ENCODE measurements at regions not wholly inside any gene's neighbourhood (a gene's known extent, or its start where the extent isn't known, plus 50 kb on each side); places are given as distances from the start of the nearest gene placed in this dataset.

DNA sequence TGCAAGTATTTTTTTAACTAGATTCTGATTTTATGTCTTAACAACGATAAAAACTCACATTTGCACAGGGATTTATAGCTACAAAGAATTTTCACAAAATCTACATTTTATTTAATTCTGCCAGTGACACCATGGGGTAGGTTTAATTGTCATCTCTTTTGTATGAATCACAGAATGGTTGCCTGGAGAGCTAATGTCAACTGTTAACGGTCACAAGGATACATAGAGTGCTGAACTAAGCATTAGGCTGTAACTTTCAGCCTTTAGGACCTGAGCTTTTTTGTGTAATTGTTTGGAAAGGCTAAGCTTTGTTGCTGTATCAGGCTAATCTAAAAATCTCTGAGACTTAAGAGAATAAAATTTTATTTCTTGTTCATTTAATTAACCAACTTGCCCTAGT, 465.3 kb upstream of the TBX3 start:
- no peak for DNase-seq

DNA sequence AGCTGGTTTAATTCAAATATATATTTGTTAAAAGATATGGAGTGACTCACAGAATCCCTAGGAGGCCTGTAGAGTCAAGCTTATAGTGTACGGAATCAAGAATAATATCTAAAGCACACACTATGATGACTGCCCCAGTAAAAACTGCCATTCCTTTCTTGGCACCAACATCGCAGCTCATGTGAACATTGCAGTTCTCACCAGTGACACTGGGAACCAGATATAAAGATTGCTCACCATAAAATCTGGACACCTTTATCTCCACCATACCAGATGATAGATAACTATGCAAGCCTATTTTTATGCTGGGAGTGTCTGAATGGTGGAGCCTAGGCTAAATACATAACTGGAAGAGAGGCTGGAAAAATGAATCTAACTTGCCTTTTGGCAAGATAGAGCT, 463.9 kb upstream of the TBX3 start:
- no peak for DNase-seq

DNA sequence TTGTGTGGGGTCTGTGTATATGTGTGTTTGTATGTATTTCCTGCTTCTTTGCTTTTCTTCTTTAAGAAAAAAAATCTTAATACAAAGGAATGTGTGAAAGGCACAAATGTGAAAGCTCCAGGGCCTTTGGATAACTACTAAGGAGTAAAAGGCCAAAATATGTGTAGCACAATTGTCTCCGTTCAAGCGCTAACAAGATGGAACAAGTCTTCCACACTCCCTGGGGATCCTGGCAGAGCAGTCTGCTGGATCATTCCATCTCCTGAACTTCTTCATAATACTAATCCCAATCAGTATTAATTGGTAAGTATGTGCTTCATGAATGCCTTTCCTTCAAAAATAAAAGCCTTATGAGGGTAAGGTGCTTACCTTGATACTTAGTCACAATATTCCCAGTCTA, 462.5 kb upstream of the TBX3 start:
- no peak for DNase-seq

DNA sequence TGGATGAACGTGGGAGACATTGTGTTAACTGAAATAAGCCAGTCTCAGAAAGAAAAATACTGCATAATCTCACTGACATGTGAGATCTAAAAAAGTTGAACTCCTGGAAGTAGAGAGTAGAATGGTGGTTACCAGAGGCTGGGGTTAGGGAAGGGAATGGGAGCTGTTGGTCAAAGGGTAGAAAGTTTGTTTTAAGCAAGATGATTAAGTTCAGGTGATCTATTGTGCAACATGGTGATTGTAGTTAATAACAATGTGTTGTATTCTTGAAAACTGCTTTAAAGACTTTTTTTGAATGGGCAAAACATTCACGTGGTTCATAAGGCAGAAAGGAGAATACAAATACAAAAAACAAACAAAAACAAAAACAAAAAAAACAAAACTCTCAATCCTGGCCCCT, 460.4 kb upstream of the TBX3 start:
- DNase-seq = no peak

DNA sequence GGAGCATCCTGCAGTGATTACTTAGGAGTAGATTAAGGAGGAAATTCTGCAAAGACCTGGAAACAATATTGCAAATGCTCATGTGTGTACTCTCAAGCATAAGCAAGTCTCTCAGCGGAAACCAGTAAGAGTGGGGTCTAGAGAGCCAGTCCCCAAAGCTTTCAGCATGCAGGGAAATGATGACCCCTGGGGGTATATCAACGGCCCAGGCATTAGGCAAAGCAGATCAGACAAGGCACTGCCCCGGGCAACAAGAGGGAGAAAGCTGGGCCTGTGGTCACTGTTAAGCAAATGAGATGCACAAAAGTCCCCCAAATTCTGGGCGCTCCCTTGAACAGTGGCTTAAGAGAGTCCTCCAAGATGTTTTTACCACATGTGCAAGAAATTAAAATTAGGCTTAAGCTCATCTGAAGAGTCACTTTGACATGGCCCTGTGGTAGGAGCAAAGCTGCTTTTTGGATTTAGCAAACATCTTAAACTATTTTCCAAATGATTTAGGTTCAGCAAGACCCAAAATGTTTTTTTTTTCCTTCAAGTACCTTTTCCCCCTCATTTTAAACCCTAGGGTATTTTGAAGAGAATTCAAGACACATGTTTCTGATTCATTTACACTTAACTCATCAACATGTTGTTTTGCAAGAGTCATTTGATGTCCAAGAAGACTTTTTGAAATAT, 457.1 kb upstream of the TBX3 start:
- no peak for DNase-seq

DNA sequence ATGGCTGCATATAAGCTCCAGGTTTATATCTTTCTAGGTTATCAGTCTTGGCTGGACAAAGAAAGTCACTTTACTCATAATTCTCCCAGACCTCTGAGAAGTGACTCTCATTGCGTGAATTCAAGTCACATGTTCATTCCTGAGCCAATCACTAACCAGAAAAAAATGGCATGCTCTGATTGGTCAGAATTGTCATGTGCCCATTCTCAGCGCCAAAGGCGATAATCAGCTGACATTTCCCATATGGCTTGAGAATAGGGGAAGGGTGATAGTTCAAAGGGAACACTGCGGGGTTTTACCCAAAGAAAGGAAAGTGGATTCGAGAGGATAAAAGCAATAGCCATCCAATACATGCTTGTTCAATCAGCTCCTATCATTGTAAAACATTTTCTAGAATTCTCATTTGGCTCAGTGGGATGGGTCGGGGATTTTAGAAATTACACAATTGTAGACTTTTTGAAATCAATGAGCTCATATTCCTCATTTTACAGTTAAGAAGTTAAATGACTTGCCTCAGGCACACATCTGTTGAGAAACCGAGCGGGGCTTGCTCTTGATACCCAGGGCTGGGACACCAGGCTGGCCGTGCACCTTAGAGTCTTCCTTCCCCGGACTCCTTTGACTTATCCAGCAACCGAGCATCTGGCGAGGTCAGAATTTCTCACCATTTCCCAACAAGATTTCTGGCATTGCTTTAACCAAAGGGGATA, 454.0 kb upstream of the TBX3 start:
- no peak for DNase-seq

DNA sequence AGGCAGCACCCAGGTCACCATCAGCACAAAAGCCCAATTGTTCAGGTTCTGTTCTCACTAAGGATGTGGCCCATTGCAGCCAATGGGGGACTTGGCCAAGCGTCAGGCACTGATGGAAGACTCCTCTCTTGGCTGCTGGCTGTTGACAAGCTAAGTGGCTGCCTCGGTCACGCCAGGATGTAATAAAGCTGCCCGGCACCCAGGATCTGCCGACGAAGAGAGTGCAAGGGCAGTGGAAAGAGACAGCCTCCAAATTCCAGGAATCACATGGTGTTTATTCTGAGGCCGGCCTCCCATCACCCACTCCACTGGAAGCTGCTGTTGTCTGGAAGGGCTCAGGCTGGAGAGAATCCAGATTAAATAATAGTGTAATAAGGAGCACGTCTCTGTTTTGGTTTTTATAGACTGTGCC, 451.8 kb upstream of the TBX3 start:
- no peak for DNase-seq

DNA sequence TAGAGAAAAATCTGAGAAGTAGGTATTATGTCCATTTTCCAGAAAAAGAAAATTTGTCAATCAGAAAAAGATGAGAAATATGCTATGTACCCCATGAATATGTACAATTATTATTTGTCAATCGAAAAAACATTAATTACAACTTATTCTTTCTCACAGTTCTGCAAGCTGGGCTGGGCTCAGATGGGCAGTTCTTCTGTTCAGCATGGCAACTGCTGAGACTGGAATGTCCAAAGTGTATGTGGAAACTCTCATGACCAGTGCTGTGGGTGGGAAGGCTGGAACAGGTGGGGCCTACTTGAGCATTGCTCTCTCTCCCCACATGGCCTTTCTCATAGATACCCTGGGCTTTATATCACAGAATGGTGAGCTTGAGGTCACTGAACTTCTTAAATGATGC, 450.3 kb upstream of the TBX3 start:
- no peak for DNase-seq

DNA sequence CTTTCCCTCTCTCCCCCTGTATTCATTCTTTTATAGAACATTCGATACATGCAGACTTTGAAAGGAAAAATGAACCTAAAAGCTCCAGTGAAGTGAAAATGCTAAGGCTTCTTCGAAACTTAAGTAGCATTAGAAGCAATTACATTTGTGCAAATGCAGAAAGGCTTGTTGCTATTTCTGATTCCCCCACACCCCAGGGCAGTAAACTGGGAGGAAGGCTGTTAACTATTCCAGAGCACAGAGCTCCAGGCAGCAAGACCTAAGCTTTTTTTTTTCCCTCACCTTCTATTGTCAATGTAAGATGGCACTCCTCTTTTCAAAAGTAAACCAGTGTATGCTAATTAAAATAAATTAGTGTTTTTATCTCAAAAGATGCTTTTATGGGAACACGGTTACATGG, 448.9 kb upstream of the TBX3 start:
- DNase-seq = no peak

DNA sequence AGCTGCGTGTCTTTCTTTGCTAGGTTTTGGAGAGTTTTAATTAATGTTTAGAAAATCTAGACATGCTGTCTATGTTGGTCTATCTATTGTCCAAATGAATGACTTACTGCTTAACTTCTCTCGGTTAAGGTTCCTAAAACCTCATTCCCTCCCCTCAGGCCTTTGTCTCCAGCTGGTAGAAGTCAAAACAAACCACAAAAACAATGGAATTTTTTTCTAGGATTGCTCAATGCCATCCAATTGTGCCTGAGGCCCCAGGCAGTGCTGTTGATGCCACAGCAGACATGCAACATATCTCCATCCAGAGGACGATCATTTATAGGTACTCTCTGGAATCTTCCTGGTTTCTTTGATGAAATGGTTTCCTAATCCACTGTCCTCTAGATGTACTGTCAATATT, 448.2 kb upstream of the TBX3 start:
- no peak for DNase-seq

DNA sequence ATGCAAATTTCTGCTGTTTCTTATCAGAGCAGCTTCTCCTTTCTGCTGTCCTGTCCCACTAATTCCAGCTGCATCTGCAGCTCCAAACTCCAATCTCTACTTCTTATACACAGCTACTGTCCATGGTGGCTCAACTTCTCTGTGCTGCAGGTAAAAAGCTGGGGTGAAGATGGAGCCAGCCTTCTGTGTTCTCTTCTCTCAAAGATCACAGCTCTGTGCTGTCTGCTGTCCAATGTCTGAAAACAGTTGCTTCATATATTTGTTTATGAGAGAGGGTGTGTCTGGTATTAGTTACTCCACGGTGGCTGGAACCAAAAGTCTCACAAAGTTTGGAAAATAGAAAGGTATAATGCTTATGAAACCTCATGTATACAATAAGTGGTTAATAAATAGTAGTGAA, 445.8 kb upstream of the TBX3 start:
- no peak for DNase-seq

DNA sequence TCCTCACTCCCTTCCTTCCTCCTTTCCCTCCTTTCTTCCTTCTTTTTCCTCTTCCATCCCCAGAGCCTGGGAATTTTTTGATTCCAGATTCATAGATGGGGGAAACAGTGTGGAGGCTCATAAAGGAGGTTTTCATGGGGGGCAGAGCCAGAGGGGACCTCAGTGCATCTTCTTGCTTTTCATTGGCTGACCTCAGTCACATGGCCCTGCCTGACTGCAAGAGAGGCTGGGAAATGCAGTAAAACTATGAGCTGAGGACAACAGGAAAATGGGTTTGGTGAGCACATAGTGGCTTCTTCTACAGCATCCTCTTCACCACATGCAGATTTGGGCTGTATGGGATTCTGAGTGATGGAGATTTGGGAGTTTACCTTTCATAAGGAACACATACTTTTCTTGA, 437.1 kb upstream of the TBX3 start:
- no peak for DNase-seq

DNA sequence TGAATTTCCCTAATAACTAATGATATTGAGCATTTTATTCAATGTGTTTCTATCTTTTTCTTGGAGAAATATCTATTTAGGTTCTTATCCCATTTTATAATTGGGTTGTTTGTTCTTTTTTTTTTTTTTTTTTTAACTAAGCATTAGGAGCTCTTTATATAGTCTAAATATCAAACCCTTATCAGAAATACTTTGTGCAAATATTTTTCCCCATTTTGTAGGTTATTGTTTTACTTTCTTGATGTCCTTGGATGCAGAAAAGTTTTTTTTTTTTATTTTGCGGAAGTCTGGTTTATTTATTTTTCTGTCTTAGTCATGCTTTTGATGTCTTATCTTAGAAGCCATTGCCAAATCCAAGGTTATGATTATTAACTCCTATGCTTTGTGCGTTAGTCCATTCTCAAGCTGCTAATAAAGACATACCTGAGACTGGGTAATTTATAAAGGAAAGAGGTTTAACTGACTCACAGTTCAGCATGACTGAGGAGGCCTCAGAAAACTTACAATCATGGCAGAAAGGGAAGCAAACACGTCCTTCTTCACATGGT, 434.3 kb upstream of the TBX3 start:
- no peak for DNase-seq

DNA sequence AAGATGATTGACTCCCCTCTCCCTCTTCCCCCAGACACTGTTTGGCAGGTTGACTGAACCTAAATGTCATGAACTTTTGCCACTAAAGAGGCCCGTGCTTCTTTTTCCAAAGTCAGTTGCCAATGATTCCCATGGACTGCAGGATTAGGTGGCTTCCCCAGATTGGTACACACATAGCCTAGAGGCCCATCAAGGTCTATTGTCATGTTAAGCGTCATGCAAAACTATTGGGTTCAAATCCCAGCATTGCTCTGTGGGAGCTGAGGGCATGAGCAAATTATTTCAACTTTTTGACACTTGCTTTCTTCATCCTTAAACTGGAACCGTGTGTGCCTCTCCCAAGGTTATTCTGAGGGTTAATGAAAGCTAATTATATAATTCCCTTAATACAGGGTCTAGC, 430.2 kb upstream of the TBX3 start:
- DNase-seq = no peak

DNA sequence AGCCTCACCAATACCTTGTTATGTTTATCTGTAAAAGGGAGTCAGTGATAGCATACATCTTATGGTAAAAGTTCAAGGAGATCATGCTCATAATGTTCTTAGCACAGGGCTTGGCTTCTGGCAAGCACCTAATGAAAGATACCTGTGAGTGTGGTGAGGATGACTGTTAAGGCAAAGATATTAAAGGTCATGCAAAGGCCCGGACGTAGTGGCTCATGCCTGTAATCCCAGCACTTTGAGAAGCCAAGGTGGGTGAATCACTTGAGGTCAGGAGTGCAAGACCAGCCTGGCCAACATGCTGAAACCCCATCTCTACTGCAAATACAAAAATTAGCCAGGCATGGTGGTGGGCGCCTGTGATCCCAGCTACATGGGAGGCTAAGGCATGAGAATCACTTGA, 425.9 kb upstream of the TBX3 start:
- no peak for DNase-seq

DNA sequence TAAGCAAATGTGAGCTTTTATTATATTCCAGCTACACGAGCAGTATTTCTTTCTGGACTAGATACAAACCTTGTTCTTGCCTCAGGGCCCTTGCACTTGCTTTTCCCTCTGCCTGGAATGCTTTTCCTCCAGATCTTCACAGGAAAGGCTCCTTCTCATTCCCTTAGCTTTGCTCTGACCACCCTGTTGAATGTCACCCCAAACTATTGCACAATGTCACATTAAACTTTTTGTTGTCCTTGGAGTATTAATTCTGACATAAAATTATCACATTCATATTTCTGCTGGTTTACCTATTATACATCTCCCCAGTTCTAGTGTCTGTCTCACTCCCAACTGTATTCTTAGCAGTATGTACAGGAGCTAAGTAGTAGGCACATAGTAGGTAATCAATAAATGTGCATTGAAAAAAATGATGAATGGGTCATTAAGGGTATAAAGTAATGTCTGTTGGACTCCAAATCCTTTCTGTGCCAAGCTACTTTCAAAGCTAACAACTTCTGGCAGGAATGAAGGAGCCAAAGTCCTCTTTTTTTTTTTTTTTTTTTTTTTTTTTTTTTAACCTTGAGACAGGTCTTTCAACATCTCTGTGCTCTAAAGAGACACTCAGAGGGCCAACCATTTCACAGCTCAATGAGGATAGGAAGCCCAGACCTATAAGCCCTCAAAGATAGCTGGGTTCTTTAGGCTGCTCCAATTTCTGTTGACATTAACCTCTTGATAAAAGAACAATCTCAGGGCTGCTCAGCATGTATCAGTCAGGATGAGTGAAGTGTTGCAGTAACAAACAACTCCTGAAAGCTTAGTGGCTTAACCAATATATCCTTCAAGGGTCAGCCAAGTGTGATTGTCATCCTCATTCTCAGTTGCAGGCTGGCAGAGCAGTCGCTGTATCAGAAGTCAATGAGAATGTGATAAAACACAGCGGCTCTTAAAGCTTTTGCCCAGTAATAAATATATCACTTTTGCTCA, 424.4 kb upstream of the TBX3 start:
- no peak for DNase-seq

DNA sequence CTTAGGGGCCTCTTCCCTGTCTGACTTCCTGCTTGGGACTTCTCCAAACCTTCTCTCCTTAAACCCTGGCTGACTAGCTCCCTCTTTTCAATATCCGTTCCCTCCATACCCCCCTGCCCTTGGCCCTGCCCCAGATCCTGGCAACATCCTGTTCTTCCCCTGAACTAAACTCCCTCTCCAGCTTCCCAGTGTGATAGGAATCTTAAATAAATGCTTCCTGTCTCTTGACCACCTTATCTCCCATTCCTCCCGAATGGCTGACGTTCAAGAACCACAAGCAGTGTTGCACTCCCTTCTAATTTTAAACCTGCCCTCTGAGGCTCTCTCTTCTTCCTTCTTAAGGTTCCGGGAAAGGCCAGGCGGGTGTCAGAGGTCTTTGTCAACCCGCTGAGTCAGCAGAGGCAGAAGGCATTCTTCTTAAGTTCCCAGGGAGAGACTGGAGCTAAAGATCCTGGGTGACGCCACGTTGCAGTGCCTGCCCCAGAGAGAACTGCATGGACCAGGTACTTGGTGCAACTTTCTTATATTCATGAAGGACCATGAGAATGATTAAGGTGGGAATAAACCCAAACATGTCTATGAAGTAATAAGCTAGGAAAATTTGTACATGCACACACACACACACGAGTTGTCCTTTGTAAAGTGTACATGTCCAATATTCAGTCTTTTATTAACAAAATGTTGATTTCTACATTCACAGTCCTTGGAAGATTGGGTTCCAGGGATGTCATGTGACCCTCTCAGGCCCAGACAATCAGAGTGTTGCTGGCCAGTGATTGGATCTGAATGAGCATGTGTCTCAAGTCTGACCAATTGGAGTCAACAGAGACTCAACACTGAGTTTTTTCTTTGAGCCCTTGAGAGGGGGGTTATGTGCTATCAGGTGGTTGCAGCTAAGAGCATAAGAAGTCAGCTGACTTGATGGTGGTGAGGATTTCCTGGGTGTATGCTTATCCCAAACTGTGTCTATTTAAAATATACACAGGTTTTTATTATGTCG, 420.2 kb upstream of the TBX3 start:
- DNase-seq = no peak

DNA sequence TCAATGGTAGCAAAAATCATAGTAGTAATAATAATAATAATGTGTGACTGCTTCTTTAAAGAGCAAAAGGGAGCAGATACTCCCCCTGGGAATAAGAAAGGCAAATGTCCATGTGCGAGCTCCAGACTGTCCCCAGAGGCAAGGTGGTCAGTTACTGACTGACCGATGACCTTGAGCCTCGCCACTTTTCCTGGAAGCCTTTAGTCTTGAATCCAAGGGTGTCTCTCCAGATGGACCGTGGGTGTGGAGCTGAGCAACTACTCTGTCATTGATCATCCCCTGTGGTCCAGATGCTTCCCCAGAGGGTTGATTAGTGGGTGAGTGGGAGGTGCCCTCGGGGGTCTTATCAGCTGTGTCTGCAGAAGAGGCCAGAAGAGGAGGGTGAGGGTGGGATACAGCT, 418.5 kb upstream of the TBX3 start:
- DNase-seq = no peak

DNA sequence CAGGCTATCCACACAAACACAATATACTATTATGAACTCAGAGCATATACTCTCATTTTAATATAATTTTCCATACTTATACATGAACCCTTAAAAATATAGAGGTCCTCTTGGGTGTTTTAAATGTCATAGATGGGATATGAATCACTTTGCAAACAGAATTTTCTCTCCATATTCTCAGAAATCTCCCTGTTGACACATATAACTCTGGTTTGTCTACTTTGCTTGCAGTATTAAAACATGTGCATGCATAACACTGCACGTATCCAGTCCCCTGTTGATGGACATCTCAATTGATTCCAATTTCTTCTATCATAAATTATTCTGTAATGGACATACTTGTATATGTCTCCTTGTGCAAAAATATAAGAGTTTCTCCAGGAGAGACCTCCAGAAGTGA, 417.5 kb upstream of the TBX3 start:
- no peak for DNase-seq

DNA sequence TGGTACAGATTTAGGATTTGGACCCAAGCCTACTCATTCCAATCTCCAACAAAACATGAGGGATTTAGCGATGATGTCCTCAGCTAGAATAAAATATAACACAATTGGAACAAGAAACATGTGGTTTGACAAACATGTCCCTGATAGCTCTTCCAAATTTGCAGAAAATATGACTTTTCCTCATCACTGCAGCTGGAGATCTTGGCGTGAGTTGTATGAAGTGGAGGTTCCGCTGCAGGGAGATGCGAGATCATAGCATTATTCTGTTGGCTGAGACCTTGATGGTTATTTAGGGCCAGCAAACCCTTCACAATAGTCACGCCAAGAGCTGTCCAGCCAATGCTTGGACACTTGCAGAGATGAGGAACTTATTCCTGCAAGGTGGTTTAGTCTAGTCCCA, 413.4 kb upstream of the TBX3 start:
- no peak for DNase-seq

DNA sequence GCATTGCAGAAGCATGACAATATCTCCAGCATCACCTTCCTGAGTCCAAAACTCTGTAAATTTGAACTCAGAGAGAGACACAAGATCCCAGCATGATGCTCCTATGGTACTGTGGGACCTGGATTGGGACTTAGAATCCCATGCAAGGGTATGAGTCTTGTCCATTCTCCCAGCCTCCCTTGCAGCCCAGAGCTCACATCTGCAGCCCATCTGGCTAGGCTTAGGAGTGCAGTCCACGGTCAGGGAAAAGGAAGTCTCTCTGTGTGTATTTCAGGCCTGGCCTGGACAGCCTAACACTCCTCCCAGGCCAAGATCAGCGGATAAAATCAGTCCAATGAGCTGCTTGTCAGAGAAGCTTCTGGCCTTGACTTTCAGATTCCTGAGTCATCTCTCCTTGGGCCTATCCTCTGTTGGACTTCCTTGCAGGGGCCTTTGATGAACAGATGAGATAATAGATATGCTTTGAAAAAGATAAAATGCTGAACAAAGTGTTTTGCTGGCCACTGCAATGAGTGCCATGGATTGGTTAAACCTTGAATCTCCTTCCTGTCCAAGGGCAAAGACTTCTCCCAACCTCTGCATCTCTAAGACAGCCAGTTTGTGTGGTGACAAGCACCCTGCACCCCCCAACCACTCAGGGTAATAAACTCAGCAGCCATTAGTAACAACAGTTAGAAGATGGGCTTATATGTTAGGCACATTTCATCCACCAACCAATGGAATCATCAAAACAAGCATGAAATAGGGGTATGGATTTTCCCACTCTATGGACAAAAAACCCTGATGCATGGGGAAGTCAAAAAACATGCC, 412.8 kb upstream of the TBX3 start:
- DNase-seq = no peak

All from DMS53 (cell line).